ENCODE measurements at regions not wholly inside any gene's neighbourhood (a gene's known extent, or its start where the extent isn't known, plus 50 kb on each side); places are given as distances from the start of the nearest gene placed in this dataset.

- TF ChIP-seq RAD21 (IDR thresholded peaks at IDR 0.05; ENCODE audit: low read depth) = no peak
- no peak for TF ChIP-seq FOXM1 (IDR thresholded peaks at IDR 0.05; ENCODE audit: borderline replicate concordance, low read depth)
- no peak for TF ChIP-seq TCF12 (IDR thresholded peaks at IDR 0.05; ENCODE audit: low read depth)
- TF ChIP-seq ZBTB7A (IDR thresholded peaks at IDR 0.05; ENCODE audit: low read depth) = no peak
- no peak for TF ChIP-seq TAF1 (IDR thresholded peaks at IDR 0.05; ENCODE audit: low read depth)
- no peak for TF ChIP-seq USF1 (IDR thresholded peaks at IDR 0.05)
- no peak for TF ChIP-seq REST (IDR thresholded peaks at IDR 0.05; ENCODE audit: low read depth)
- TF ChIP-seq YY1 (IDR thresholded peaks at IDR 0.05; ENCODE audit: low read depth) = no peak
- TF ChIP-seq CREB1 (IDR thresholded peaks at IDR 0.05; ENCODE audit: low read depth) = no peak
- no peak for TF ChIP-seq MAX (IDR thresholded peaks at IDR 0.05)
- TF ChIP-seq TEAD4 (IDR thresholded peaks at IDR 0.05) = no peak
- no peak for TF ChIP-seq CEBPB (IDR thresholded peaks at IDR 0.05)
- no peak for TF ChIP-seq EP300 (IDR thresholded peaks at IDR 0.05; ENCODE audit: borderline replicate concordance)
- TF ChIP-seq NFIC (IDR thresholded peaks at IDR 0.05) = no peak
- TF ChIP-seq EGR1 (IDR thresholded peaks at IDR 0.05) = no peak
Observed at GRCh38 chr10:4075443-4075842, 290.4 kb upstream of the KLF6 start.

GRCh38 chr10:4074545-4075407, 289.8 kb upstream of the KLF6 start:
- TF ChIP-seq REST (IDR thresholded peaks at IDR 0.05; ENCODE audit: low read depth) (no peak), USF1 (IDR thresholded peaks at IDR 0.05) (no peak), CEBPB (IDR thresholded peaks at IDR 0.05) (no peak), TCF12 (IDR thresholded peaks at IDR 0.05; ENCODE audit: low read depth) (no peak), RAD21 (IDR thresholded peaks at IDR 0.05; ENCODE audit: low read depth) (no peak), TAF1 (IDR thresholded peaks at IDR 0.05; ENCODE audit: low read depth) (no peak), FOXM1 (IDR thresholded peaks at IDR 0.05; ENCODE audit: borderline replicate concordance, low read depth) (no peak), TEAD4 (IDR thresholded peaks at IDR 0.05) (no peak), MAX (IDR thresholded peaks at IDR 0.05) (no peak), CREB1 (IDR thresholded peaks at IDR 0.05; ENCODE audit: low read depth) (no peak), NFIC (IDR thresholded peaks at IDR 0.05) (no peak), YY1 (IDR thresholded peaks at IDR 0.05; ENCODE audit: low read depth) (no peak), EP300 (IDR thresholded peaks at IDR 0.05; ENCODE audit: borderline replicate concordance) (no peak), EGR1 (IDR thresholded peaks at IDR 0.05) (no peak), ZBTB7A (IDR thresholded peaks at IDR 0.05; ENCODE audit: low read depth) (no peak)

- TF ChIP-seq TEAD4 (IDR thresholded peaks at IDR 0.05) (no peak), NFIC (IDR thresholded peaks at IDR 0.05) (no peak)
Observed at GRCh38 chr10:4073912-4074311, 288.9 kb upstream of the KLF6 start.

GRCh38 chr10:4070921-4071660, 286.1 kb upstream of the KLF6 start:
- TF ChIP-seq ZBTB7A (IDR thresholded peaks at IDR 0.05; ENCODE audit: low read depth) (no peak), CEBPB (IDR thresholded peaks at IDR 0.05) (no peak), NFIC (IDR thresholded peaks at IDR 0.05) (no peak), USF1 (IDR thresholded peaks at IDR 0.05) (no peak), TAF1 (IDR thresholded peaks at IDR 0.05; ENCODE audit: low read depth) (no peak), EP300 (IDR thresholded peaks at IDR 0.05; ENCODE audit: borderline replicate concordance) (no peak), CREB1 (IDR thresholded peaks at IDR 0.05; ENCODE audit: low read depth) (no peak), MAX (IDR thresholded peaks at IDR 0.05) (no peak), YY1 (IDR thresholded peaks at IDR 0.05; ENCODE audit: low read depth) (no peak), TEAD4 (IDR thresholded peaks at IDR 0.05) (no peak), TCF12 (IDR thresholded peaks at IDR 0.05; ENCODE audit: low read depth) (no peak), EGR1 (IDR thresholded peaks at IDR 0.05) (no peak), REST (IDR thresholded peaks at IDR 0.05; ENCODE audit: low read depth) (no peak), FOXM1 (IDR thresholded peaks at IDR 0.05; ENCODE audit: borderline replicate concordance, low read depth) (no peak), RAD21 (IDR thresholded peaks at IDR 0.05; ENCODE audit: low read depth) (no peak)

Data from Ishikawa (cell line).